Panc1 (cell line): ENCODE measurements at regions not wholly inside any gene's neighbourhood (a gene's known extent, or its start where the extent isn't known, plus 50 kb on each side); places are given as distances from the start of the nearest gene placed in this dataset.

Experiments
- CTCF ChIP-seq: fragments of 450-650 bp; IDR thresholded peaks from 2 replicates; pipeline ENCODE4 v1.5.1; 2017; ENCODE audit warnings: mild to moderate bottlenecking
- POLR2AphosphoS5 ChIP-seq: IDR thresholded peaks from 2 replicates; pipeline ENCODE4 v1.6.1; 2012; ENCODE audit warnings: mild to moderate bottlenecking, low read depth, low read length, moderate library complexity

GRCh38 chr2:75268112-75268511 is 68.8 kb upstream of the TACR1 start:
- TF ChIP-seq POLR2AphosphoS5 (no peak), CTCF (no peak)
